PC-9 (cell line): ENCODE measurements at regions not wholly inside any gene's neighbourhood (a gene's known extent, or its start where the extent isn't known, plus 50 kb on each side); places are given as distances from the start of the nearest gene placed in this dataset.

ENCODE experiments used
- EZH2 ChIP-seq: fragments of 200-600 bp; sonication (generic); IDR thresholded peaks from 2 replicates; pipeline ENCODE4 v1.8.0; 2017; ENCODE audit warnings: antibody characterized with exemption, low read depth
- TF ChIP-seq, protein P1 (sequence below): fragments of 200-600 bp; sonication (generic); conservative IDR thresholded peaks from 2 replicates; pipeline ENCODE4 v1.6.1; 2017; ENCODE audit warnings: mixed run types, antibody characterized with exemption, mild to moderate bottlenecking, moderate library complexity

DNA sequence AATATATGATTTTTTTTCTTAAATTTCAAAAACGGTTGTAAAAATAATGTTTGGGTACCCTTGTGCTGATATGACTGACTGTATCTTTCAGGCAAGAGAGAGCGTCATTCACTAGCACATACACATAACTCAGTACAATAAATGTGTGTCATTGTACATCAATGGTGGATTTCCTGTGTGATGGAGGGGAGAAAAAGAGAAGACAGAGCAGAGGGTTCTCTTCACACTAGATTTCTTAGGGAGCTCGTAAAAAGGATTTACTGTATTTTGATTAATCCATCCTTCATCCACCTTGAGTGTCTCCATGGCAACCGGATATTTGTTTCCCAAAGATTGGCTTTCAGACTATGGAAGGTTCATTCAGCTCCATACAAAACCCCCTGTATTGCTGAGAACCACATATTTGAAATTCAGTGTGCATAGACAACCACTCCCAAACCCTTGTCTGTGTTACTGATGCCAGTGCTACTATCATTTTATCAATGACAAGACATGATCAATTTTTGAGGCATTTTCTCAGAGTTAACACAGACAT is 150.6 kb downstream of the AKR1D1 start:
- TF ChIP-seq, protein P1, sequence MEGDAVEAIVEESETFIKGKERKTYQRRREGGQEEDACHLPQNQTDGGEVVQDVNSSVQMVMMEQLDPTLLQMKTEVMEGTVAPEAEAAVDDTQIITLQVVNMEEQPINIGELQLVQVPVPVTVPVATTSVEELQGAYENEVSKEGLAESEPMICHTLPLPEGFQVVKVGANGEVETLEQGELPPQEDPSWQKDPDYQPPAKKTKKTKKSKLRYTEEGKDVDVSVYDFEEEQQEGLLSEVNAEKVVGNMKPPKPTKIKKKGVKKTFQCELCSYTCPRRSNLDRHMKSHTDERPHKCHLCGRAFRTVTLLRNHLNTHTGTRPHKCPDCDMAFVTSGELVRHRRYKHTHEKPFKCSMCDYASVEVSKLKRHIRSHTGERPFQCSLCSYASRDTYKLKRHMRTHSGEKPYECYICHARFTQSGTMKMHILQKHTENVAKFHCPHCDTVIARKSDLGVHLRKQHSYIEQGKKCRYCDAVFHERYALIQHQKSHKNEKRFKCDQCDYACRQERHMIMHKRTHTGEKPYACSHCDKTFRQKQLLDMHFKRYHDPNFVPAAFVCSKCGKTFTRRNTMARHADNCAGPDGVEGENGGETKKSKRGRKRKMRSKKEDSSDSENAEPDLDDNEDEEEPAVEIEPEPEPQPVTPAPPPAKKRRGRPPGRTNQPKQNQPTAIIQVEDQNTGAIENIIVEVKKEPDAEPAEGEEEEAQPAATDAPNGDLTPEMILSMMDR = no peak
- TF ChIP-seq EZH2 = no peak
